ENCODE measurements at regions not wholly inside any gene's neighbourhood (a gene's known extent, or its start where the extent isn't known, plus 50 kb on each side); places are given as distances from the start of the nearest gene placed in this dataset.

GRCh38 chr10:44010873-44011602 lies 362.4 kb upstream of the ZNF32 start:
- Histone ChIP-seq H3K9me3 (ENCODE audit: control insufficient read depth, insufficient read depth, low read length) (no peaks in the 10 kb centered on the region), H3K27me3 (ENCODE audit: control insufficient read depth, insufficient read depth, low read length) (no peaks in the 10 kb centered on the region), H3K4me3 (ENCODE audit: low read depth, low read length) (no peak overlapping the region), H3K27ac (ENCODE audit: low read depth, low read length) (no peak overlapping the region), H3K4me1 (ENCODE audit: control insufficient read depth, insufficient read depth, low read length) (peaks cover 10% of the 10 kb centered on the region), H3K36me3 (ENCODE audit: control insufficient read depth, insufficient read depth, low read length) (no peaks in the 10 kb centered on the region)
- WGBS (ENCODE audit: insufficient coverage): 30% methylated on average over 2 of the region's 2 CpGs
- no peak for DNase-seq (ENCODE audit: low read depth in 4 of 6, low spot score in 6 of 6)

DNA sequence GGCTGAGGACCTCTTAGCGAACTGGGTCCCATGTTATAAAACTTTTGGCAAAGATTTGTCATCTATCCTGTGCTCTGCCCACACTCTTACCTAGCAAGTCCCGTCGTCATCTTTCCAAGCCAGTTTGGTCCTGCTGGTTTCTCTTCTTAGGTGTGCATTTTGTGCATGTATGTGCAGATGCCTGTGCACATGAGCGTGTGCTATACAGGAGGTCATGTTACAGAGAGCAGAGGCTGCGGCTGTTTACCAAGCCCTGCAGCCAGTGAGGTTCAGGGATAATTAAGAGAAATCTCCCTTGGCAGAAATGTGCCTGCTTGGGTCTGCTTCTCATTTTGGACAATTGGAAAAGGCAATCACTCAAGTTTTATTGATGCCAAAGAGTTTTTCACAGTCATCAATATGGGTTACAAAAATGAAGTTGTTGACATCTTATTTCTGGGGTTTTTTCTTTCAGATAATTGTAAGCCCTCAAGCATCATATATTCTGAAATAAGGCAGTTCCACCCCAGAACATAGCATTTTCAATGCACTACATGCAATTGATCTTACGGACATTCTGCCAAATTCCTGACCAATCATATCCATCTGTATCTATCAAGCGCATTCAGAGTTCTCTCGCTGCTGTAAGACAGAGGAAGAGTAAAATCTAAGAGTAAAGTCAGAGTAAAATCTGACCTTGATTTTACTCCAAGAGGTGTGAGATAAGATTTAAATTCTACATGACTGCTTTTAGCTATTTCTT lies 361.4 kb upstream of the ZNF32 start:
- H3K27ac ChIP-seq (ENCODE audit: low read depth, low read length): no peak overlapping the region
- no peaks in the 10 kb centered on the region for H3K27me3 ChIP-seq (ENCODE audit: control insufficient read depth, insufficient read depth, low read length)
- H3K4me3 ChIP-seq (ENCODE audit: low read depth, low read length): no peak overlapping the region
- peaks cover 10% of the 10 kb centered on the region for H3K4me1 ChIP-seq (ENCODE audit: control insufficient read depth, insufficient read depth, low read length)
- no peaks in the 10 kb centered on the region for H3K9me3 ChIP-seq (ENCODE audit: control insufficient read depth, insufficient read depth, low read length)
- no peak for DNase-seq (ENCODE audit: low read depth in 4 of 6, low spot score in 6 of 6)
- 74% methylated on average over 2 of the region's 8 CpGs for WGBS (ENCODE audit: insufficient coverage)
- no peaks in the 10 kb centered on the region for H3K36me3 ChIP-seq (ENCODE audit: control insufficient read depth, insufficient read depth, low read length)

DNA sequence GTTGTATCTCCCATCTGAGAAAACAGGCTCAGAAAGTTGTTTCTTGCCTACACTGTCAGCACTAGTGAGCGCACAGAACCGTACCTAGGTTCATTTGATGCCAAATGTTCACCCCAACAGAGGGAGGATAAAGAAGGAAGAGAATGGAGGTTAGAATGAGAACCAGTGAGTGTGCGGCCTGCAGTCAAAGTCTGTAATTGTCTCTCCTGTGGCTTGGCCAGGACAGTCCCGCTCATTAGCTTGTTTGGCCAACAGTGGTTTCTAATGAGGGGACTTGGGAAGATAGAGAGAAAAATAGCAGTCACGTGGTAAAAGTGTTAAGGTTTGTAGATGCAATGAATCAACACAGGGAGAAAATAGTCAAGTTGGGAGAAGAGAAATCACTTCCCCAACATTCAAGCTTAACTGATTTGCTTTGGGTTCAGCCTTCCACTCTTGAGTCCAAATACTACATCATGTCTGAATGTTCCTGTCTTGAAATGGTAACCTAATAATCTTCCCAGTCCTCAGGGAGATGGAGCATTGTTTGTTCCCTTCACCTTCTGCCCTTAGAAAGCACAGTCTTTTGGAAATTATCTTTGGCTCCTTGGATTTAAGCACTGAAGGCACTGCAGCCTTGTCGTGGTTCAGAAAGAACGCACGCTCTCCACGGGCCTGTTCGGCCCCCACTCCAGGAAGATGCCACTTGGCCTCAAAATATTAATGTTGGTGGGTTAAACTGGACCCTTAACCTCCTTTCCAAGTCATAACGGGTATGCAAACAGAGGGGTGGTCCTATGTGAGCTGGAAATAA lies 360.4 kb upstream of the ZNF32 start:
- peak overlapping the region; percentile 7 for H3K27ac ChIP-seq (ENCODE audit: low read depth, low read length)
- H3K4me1 ChIP-seq (ENCODE audit: control insufficient read depth, insufficient read depth, low read length): peaks cover 10% of the 10 kb centered on the region
- H3K36me3 ChIP-seq (ENCODE audit: control insufficient read depth, insufficient read depth, low read length): no peaks in the 10 kb centered on the region
- H3K4me3 ChIP-seq (ENCODE audit: low read depth, low read length): no peak overlapping the region
- H3K27me3 ChIP-seq (ENCODE audit: control insufficient read depth, insufficient read depth, low read length): no peaks in the 10 kb centered on the region
- 81% methylated on average over 6 of the region's 11 CpGs for WGBS (ENCODE audit: insufficient coverage)
- DNase-seq (ENCODE audit: low read depth in 4 of 6, low spot score in 6 of 6): no peak
- no peaks in the 10 kb centered on the region for H3K9me3 ChIP-seq (ENCODE audit: control insufficient read depth, insufficient read depth, low read length)

DNA sequence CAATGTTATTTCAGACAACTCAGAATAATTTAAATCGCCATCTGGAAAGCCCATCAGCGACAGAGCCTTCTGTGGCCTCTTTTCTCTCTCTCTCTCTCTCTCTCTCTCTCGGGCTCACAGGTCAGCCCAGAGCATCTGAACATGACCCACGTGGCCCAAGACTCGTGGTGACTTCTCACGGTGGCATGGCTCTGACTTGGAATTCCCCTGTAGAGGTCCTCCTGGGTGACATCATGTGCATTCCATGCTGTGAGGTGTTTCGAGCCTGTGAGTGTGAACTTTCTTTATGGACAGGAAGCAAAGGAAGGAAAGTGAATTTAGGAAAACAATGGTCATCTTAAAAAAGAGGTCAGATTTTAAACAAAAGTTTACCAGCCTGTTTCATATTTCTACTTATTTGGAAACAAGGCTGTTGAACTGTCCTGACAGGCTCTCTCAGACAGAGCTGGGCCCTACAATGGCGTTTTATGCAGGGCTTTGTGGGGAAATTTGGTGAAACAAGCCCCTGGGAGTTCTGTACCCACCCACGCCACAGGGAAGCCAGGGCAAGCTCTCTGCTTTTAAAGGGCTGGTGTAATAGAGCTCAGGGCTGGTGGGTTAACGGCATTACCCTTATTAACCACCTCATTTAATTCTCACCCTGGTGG lies 359.7 kb upstream of the ZNF32 start:
- Histone ChIP-seq H3K4me1 (ENCODE audit: control insufficient read depth, insufficient read depth, low read length) (peaks cover 10% of the 10 kb centered on the region), H3K36me3 (ENCODE audit: control insufficient read depth, insufficient read depth, low read length) (no peaks in the 10 kb centered on the region), H3K27ac (ENCODE audit: low read depth, low read length) (peak overlapping the region; percentile 7), H3K27me3 (ENCODE audit: control insufficient read depth, insufficient read depth, low read length) (no peaks in the 10 kb centered on the region), H3K4me3 (ENCODE audit: low read depth, low read length) (no peak overlapping the region), H3K9me3 (ENCODE audit: control insufficient read depth, insufficient read depth, low read length) (no peaks in the 10 kb centered on the region)
- 88% methylated on average over 6 of the region's 10 CpGs for WGBS (ENCODE audit: insufficient coverage)
- no peak for DNase-seq (ENCODE audit: low read depth in 4 of 6, low spot score in 6 of 6)

DNA sequence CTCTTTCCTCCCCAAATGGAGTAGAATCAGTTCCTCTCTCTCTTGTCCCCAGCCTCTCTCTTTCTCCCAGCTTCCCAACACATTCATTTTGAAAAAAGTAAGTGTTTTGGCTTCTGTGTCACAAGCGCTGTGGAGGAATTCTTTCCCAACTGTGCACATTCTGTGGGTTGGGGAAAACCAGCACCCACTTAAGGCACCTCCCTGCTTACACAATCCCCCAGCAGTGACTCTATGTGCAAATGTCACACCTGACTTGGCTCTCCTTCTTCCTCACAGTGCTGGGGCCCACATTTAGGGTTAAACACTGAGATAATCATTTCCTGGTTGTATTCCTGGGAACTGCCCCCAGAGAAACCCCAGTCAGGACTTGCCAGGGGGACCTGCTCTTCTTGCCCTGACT lies 358.1 kb upstream of the ZNF32 start:
- Histone ChIP-seq H3K27me3 (ENCODE audit: control insufficient read depth, insufficient read depth, low read length) (no peaks in the 10 kb centered on the region), H3K36me3 (ENCODE audit: control insufficient read depth, insufficient read depth, low read length) (no peaks in the 10 kb centered on the region), H3K9me3 (ENCODE audit: control insufficient read depth, insufficient read depth, low read length) (no peaks in the 10 kb centered on the region), H3K4me3 (ENCODE audit: low read depth, low read length) (no peak overlapping the region), H3K4me1 (ENCODE audit: control insufficient read depth, insufficient read depth, low read length) (peaks cover 10% of the 10 kb centered on the region), H3K27ac (ENCODE audit: low read depth, low read length) (no peak overlapping the region)
- DNase-seq (ENCODE audit: low read depth in 4 of 6, low spot score in 6 of 6): no peak
- 83% methylated on average over 1 of the region's 1 CpG for WGBS (ENCODE audit: insufficient coverage)

- Histone ChIP-seq H3K9me3 (ENCODE audit: control insufficient read depth, insufficient read depth, low read length) (no peaks in the 10 kb centered on the region), H3K27ac (ENCODE audit: low read depth, low read length) (no peak overlapping the region), H3K36me3 (ENCODE audit: control insufficient read depth, insufficient read depth, low read length) (no peaks in the 10 kb centered on the region), H3K4me1 (ENCODE audit: control insufficient read depth, insufficient read depth, low read length) (peaks cover 2% of the 10 kb centered on the region), H3K27me3 (ENCODE audit: control insufficient read depth, insufficient read depth, low read length) (no peaks in the 10 kb centered on the region), H3K4me3 (ENCODE audit: low read depth, low read length) (no peak overlapping the region)
- WGBS (ENCODE audit: insufficient coverage): 78% methylated on average over 11 of the region's 12 CpGs
- no peak for DNase-seq (ENCODE audit: low read depth in 4 of 6, low spot score in 6 of 6)
Observed at GRCh38 chr10:44005788-44006099, 357.1 kb upstream of the ZNF32 start.

DNA sequence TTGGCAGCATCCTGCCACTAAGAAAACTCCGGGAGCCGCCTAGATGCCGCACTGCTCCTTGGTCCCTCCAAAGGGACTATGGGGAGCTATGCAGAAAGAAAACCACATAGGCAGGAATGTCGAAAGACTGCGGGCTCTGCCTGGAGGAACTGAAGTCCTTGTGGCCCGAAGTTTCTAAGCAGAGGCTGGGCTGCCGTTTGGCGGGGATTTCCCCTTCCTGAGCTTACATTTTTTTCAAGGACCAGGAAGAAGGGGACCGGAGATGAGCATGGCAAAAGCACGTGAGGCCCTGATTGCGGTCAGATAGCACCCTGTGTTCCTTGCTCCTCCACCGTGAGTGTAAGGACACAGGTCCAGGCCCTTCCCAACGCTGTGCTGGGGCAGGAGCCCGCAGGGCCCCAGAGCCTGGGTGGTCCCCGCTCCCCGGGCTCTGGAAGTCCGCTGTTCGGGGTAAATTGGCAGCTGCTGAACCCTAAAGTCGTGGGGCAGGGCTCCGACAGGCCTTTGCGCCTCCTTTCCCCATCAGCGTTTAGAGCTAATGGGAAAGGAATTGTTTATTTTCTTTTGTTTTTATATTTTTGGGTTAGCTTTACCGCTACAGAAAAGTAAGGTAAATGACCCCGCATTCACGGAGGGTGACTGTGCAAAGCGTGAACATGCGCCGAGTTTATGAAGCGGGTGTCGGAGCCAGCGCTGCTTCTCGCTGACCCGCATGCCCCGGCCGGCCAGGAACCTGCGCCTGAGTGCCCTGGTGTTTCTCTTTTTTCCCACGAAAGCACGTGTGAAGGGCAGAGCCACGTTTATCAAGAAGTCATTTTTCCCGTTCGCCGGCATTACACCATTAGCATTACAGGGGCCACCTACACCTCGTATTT lies 356.5 kb upstream of the ZNF32 start:
- no peak overlapping the region for H3K27ac ChIP-seq (ENCODE audit: low read depth, low read length)
- no peaks in the 10 kb centered on the region for H3K4me1 ChIP-seq (ENCODE audit: control insufficient read depth, insufficient read depth, low read length)
- H3K27me3 ChIP-seq (ENCODE audit: control insufficient read depth, insufficient read depth, low read length): no peaks in the 10 kb centered on the region
- no peaks in the 10 kb centered on the region for H3K9me3 ChIP-seq (ENCODE audit: control insufficient read depth, insufficient read depth, low read length)
- H3K4me3 ChIP-seq (ENCODE audit: low read depth, low read length): no peak overlapping the region
- WGBS (ENCODE audit: insufficient coverage): 93% methylated on average over 42 of the region's 43 CpGs
- H3K36me3 ChIP-seq (ENCODE audit: control insufficient read depth, insufficient read depth, low read length): no peaks in the 10 kb centered on the region
- no peak for DNase-seq (ENCODE audit: low read depth in 4 of 6, low spot score in 6 of 6)

GRCh38 chr10:43998021-43998809 lies 349.5 kb upstream of the ZNF32 start:
- no peaks in the 10 kb centered on the region for H3K36me3 ChIP-seq (ENCODE audit: control insufficient read depth, insufficient read depth, low read length)
- peak in 1 of 6 donors; percentile 76 for DNase-seq (ENCODE audit: low read depth in 4 of 6, low spot score in 6 of 6)
- no peaks in the 10 kb centered on the region for H3K27me3 ChIP-seq (ENCODE audit: control insufficient read depth, insufficient read depth, low read length)
- H3K4me1 ChIP-seq (ENCODE audit: control insufficient read depth, insufficient read depth, low read length): no peaks in the 10 kb centered on the region
- WGBS (ENCODE audit: insufficient coverage): 68% methylated on average over 4 of the region's 4 CpGs
- no peak overlapping the region for H3K27ac ChIP-seq (ENCODE audit: low read depth, low read length)
- no peak overlapping the region for H3K4me3 ChIP-seq (ENCODE audit: low read depth, low read length)
- H3K9me3 ChIP-seq (ENCODE audit: control insufficient read depth, insufficient read depth, low read length): no peaks in the 10 kb centered on the region

Measured in spinal cord (tissue), 9 donors.